ENCODE measurements at regions not wholly inside any gene's neighbourhood (a gene's known extent, or its start where the extent isn't known, plus 50 kb on each side); places are given as distances from the start of the nearest gene placed in this dataset.

- TF ChIP-seq ZNF462 (CRISPR knock-in tag; IDR thresholded peaks at IDR 0.05) (no peak), POLR2AphosphoS5 (IDR thresholded peaks at IDR 0.05; ENCODE audit: low read depth) (no peak), JUNB (IDR thresholded peaks at IDR 0.05; ENCODE audit: unreplicated experiment) (no peak), ETS1 (IDR thresholded peaks at IDR 0.05) (no peak)
Measured at GRCh38 chr18:57953883-57954282, 90.1 kb upstream of the NEDD4L start (continued).

GRCh38 chr18:57951999-57952774, 91.8 kb upstream of the NEDD4L start:
- ATAC-seq (no peak), DNase-seq (ENCODE audit: low spot score) (no peak)
- H3K27ac Mint-ChIP-seq, result no peak overlapping the region
- H3K4me2 ChIP-seq, result no peak overlapping the region
- H3K36me3 Mint-ChIP-seq (ENCODE audit: low read depth), result no peaks in the 10 kb centered on the region
- no peaks in the 10 kb centered on the region for H3K27me3 ChIP-seq (ENCODE audit: insufficient read depth)
- H3K36me3 ChIP-seq (ENCODE audit: insufficient read depth), result no peaks in the 10 kb centered on the region
- no peaks in the 10 kb centered on the region for H3F3A ChIP-seq (replicated peaks; ENCODE audit: low read depth)
- no peaks in the 10 kb centered on the region for H3K79me2 ChIP-seq (replicated peaks; ENCODE audit: insufficient read depth)
- H2AFZ ChIP-seq, result no peak overlapping the region
- no peaks in the 10 kb centered on the region for H4K20me1 ChIP-seq (replicated peaks; ENCODE audit: insufficient read depth)
- H3K9me2 ChIP-seq (ENCODE audit: insufficient read depth), result no peaks in the 10 kb centered on the region
- no peaks in the 10 kb centered on the region for H3K4me1 Mint-ChIP-seq
- no peaks in the 10 kb centered on the region for H3K4me1 ChIP-seq (ENCODE audit: insufficient read depth)
- no peak overlapping the region for H3K27ac ChIP-seq (ENCODE audit: low read depth)
- H3K27me3 Mint-ChIP-seq (ENCODE audit: insufficient read depth, low read depth, poor library complexity), result no peaks in the 10 kb centered on the region
- H3K4me3 ChIP-seq, result no peak overlapping the region
- no peak overlapping the region for H3K4me3 Mint-ChIP-seq
- H3K9me3 Mint-ChIP-seq, result no peaks in the 10 kb centered on the region
- TF ChIP-seq REST (IDR thresholded peaks at IDR 0.05; ENCODE audit: unreplicated experiment) (no peak), EZH2phosphoT487 (IDR thresholded peaks at IDR 0.05; ENCODE audit: unreplicated experiment) (no peak), CREB1 (CRISPR knock-in tag; IDR thresholded peaks at IDR 0.05; ENCODE audit: low read depth) (no peak)
